ENCODE measurements at regions not wholly inside any gene's neighbourhood (a gene's known extent, or its start where the extent isn't known, plus 50 kb on each side); places are given as distances from the start of the nearest gene placed in this dataset.
A peak's percentile ranks its signal among the peaks of the same experiment; 100 is the strongest.

DNA sequence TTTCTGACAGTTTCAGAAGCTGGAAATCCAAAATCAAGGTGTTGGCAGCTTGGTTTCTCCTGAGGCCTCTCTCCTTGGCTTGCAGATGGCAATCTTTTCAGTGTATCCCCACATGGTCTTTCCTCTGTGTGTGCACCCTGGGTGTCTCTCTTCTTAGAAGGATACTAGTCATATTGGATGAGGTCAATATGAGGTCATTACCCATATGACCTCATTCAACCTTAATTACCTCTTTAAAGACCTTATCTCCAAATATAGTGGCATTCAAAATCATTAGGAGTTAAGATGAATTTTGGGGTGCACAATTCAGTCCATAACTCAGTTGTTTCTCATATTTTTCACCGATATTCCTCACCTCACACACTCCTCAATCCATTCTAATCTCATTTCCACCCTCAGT lies 92.4 kb upstream of the TGM3 start:
- H3K9me3 ChIP-seq (ENCODE audit: control insufficient read depth, low read length, poor library complexity, severe bottlenecking), result no peaks in the 10 kb centered on the region
- DNase-seq (no peak), ATAC-seq (no peak)
- no peak overlapping the region for H3K27ac Mint-ChIP-seq
- no peak overlapping the region for H3K4me3 Mint-ChIP-seq
- H3K36me3 Mint-ChIP-seq (ENCODE audit: low read depth), result peaks cover 2% of the 10 kb centered on the region
- H3K4me1 Mint-ChIP-seq, result peaks cover 2% of the 10 kb centered on the region
- H3K27me3 Mint-ChIP-seq, result peaks cover 24% of the 10 kb centered on the region

DNA sequence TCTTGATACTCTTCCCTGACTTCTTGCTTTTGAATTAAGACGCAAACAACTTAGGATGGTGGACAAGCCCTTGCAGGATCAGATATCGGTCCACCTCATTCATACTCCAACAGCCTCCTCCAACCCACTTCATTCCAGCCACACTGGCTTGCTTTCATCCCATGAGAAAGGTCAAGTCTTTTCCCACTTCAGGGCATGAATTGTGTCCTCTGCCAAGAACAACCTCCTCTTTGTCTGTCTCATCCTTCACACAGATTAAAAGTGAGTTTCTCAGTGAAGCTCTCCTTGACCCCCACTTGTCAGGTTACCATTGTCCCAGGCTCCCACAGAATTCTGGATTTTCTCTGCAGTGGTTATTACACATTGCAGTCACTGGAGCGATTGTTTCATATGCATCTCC lies 91.8 kb upstream of the TGM3 start:
- Mint-ChIP-seq H3K36me3 (ENCODE audit: low read depth) (peaks cover 2% of the 10 kb centered on the region), H3K27me3 (peaks cover 22% of the 10 kb centered on the region), H3K27ac (no peak overlapping the region), H3K4me1 (peaks cover 2% of the 10 kb centered on the region), H3K4me3 (no peak overlapping the region)
- no peaks in the 10 kb centered on the region for H3K9me3 ChIP-seq (ENCODE audit: control insufficient read depth, low read length, poor library complexity, severe bottlenecking)
- no peak for ATAC-seq
- DNase-seq, result no peak

DNA sequence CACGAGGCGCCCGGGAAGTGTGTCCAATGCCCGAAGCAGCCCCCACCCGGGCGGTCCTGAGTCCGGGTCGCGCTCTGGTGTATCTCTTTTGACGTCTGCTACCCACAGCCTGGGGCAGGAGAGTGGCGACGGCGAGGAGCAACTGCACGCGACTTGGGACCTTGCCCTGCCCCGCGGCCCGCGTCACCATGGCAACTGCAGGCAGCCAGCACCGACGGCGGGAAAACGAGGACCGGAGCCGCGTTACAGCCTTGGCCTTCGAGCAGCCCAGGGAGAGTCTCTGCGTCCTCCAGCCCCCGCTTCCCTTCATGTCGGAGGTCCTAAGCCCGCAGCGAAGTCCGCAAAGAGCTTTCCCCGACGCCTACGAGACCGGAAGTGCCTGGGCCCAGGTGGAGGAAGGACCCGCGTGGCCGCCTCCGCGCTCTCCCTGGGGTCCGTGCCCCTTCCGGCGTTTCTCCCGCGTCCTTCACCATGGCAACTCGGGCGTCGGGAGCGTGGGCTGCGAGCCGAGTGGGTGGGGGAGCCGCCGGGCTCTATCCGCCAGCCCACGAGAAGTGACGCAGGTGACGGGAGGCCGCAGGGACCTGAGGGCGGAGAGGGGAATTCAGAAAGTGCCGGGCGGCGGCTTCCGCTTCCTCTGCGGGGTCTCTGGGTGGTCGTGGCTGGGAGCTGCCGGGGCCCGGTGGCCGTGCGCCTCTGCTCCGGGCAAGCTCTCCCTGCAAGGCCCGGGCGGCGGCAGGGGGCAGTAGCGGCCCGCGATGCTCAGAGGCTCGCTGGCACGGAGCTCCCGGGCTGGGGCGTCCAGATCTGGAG lies 88.6 kb upstream of the TGM3 start:
- H3K36me3 Mint-ChIP-seq (ENCODE audit: low read depth), result no peaks in the 10 kb centered on the region
- no peaks in the 10 kb centered on the region for H3K9me3 ChIP-seq (ENCODE audit: control insufficient read depth, low read length, poor library complexity, severe bottlenecking)
- peak; percentile 84 for ATAC-seq
- H3K27me3 Mint-ChIP-seq, result peaks cover 24% of the 10 kb centered on the region
- DNase-seq, result peak; percentile 8 to 48 (median 19)
- no peak overlapping the region for H3K27ac Mint-ChIP-seq
- peaks cover 5% of the 10 kb centered on the region for H3K4me1 Mint-ChIP-seq
- peak overlapping the region; percentile 86 for H3K4me3 Mint-ChIP-seq

DNA sequence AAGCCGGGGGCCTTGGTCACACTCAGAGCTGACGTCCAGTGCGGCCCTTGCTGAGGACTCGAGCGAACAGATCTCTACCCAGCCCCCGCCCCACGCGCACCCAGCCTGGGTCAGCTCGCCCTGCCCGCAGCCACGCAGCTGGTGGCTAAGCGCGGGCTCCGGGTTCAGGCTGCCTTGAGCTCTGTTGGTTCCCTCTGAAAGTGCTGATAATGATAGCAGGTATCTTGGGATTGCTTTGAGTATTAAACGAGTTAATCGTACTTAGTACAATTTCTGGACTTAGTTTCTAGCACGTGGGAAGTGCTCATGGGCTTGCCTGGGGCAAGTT lies 88.1 kb upstream of the TGM3 start:
- peak overlapping the region; percentile 86 for H3K4me3 Mint-ChIP-seq
- no peaks in the 10 kb centered on the region for H3K9me3 ChIP-seq (ENCODE audit: control insufficient read depth, low read length, poor library complexity, severe bottlenecking)
- no peaks in the 10 kb centered on the region for H3K36me3 Mint-ChIP-seq (ENCODE audit: low read depth)
- ATAC-seq (peak; percentile 25), DNase-seq (no peak)
- H3K27me3 Mint-ChIP-seq, result peaks cover 28% of the 10 kb centered on the region
- H3K4me1 Mint-ChIP-seq, result peaks cover 5% of the 10 kb centered on the region
- H3K27ac Mint-ChIP-seq, result no peak overlapping the region

DNA sequence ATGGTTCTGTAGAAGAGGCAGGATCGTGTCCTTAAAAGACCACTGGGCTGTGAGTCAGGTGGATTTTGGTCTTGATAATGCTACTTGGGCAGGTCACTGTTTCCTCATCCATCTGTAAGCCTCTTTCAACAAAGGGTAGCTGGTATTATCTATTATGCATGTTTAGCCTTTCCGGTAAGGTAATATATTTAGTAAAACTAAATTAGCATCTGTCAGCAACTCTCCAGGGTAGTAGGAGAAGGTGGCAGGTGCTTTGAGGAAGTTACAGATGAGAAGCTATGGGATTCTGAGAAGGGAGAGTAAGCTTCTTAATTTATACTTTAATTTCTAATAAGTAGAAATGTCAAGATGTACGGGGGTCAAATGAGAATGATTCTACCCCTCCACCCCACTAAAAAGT lies 86.9 kb upstream of the TGM3 start:
- H3K27ac Mint-ChIP-seq, result no peak overlapping the region
- H3K4me3 Mint-ChIP-seq, result no peak overlapping the region
- DNase-seq (no peak), ATAC-seq (no peak)
- H3K36me3 Mint-ChIP-seq (ENCODE audit: low read depth), result peaks cover 3% of the 10 kb centered on the region
- peaks cover 36% of the 10 kb centered on the region for H3K27me3 Mint-ChIP-seq
- no peaks in the 10 kb centered on the region for H3K9me3 ChIP-seq (ENCODE audit: control insufficient read depth, low read length, poor library complexity, severe bottlenecking)
- peaks cover 9% of the 10 kb centered on the region for H3K4me1 Mint-ChIP-seq

- no peak for ATAC-seq
- no peak overlapping the region for H3K27ac Mint-ChIP-seq
- H3K4me1 Mint-ChIP-seq, result peaks cover 9% of the 10 kb centered on the region
- H3K4me3 Mint-ChIP-seq, result no peak overlapping the region
- DNase-seq, result no peak
- peaks cover 3% of the 10 kb centered on the region for H3K36me3 Mint-ChIP-seq (ENCODE audit: low read depth)
- no peaks in the 10 kb centered on the region for H3K9me3 ChIP-seq (ENCODE audit: control insufficient read depth, low read length, poor library complexity, severe bottlenecking)
- peaks cover 41% of the 10 kb centered on the region for H3K27me3 Mint-ChIP-seq
These were observed 84.9 kb upstream of the TGM3 start for GRCh38 chr20:2210646-2211552.

GRCh38 chr20:2212456-2213015 lies 83.3 kb upstream of the TGM3 start:
- ATAC-seq (no peak), DNase-seq (no peak)
- no peaks in the 10 kb centered on the region for H3K9me3 ChIP-seq (ENCODE audit: control insufficient read depth, low read length, poor library complexity, severe bottlenecking)
- peaks cover 6% of the 10 kb centered on the region for H3K4me1 Mint-ChIP-seq
- H3K27me3 Mint-ChIP-seq, result peaks cover 44% of the 10 kb centered on the region
- no peak overlapping the region for H3K4me3 Mint-ChIP-seq
- peaks cover 3% of the 10 kb centered on the region for H3K36me3 Mint-ChIP-seq (ENCODE audit: low read depth)
- H3K27ac Mint-ChIP-seq, result no peak overlapping the region

- H3K27ac Mint-ChIP-seq, result no peak overlapping the region
- H3K27me3 Mint-ChIP-seq, result peaks cover 44% of the 10 kb centered on the region
- ATAC-seq (no peak), DNase-seq (no peak)
- H3K9me3 ChIP-seq (ENCODE audit: control insufficient read depth, low read length, poor library complexity, severe bottlenecking), result no peaks in the 10 kb centered on the region
- H3K36me3 Mint-ChIP-seq (ENCODE audit: low read depth), result peaks cover 3% of the 10 kb centered on the region
- peaks cover 6% of the 10 kb centered on the region for H3K4me1 Mint-ChIP-seq
- no peak overlapping the region for H3K4me3 Mint-ChIP-seq
These were observed 82.4 kb upstream of the TGM3 start for GRCh38 chr20:2213401-2213800.

- ATAC-seq, result peak; percentile 56
- H3K9me3 ChIP-seq (ENCODE audit: control insufficient read depth, low read length, poor library complexity, severe bottlenecking), result no peaks in the 10 kb centered on the region
- no peak for DNase-seq
- H3K4me1 Mint-ChIP-seq, result peaks cover 6% of the 10 kb centered on the region
- peaks cover 24% of the 10 kb centered on the region for H3K27me3 Mint-ChIP-seq
- no peak overlapping the region for H3K4me3 Mint-ChIP-seq
- H3K27ac Mint-ChIP-seq, result no peak overlapping the region
- H3K36me3 Mint-ChIP-seq (ENCODE audit: low read depth), result peaks cover 2% of the 10 kb centered on the region
These were observed 77.8 kb upstream of the TGM3 start for GRCh38 chr20:2217857-2218539.

DNA sequence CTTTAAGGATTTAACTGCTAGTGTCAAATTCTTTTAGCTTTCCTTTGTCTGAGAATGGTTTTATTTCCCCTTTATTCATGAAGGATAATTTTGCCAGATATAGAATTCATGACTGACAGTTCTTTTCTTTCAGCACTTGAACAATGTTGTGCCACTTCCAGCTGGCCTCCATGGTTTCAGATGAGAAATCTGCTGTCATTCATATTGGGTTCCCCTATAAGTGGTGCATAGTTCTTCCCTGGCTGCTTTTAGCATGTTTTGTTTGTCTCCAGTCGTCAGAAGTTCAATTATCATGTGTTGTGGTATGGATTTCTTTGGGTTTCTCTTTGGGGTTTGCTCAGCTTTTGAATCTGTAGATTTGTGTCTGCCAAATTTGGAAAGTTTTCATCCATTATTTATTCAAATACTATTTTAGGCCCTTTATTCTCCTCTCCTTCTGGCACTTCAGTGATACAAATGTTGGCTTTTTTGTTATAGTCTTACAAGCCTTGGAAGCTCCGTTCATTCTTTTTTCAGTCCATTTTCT lies 76.3 kb upstream of the TGM3 start:
- DNase-seq, result no peak
- H3K27ac Mint-ChIP-seq, result no peak overlapping the region
- ATAC-seq, result no peak
- H3K36me3 Mint-ChIP-seq (ENCODE audit: low read depth), result no peaks in the 10 kb centered on the region
- H3K9me3 ChIP-seq (ENCODE audit: control insufficient read depth, low read length, poor library complexity, severe bottlenecking), result no peaks in the 10 kb centered on the region
- peaks cover 19% of the 10 kb centered on the region for H3K27me3 Mint-ChIP-seq
- peaks cover 5% of the 10 kb centered on the region for H3K4me1 Mint-ChIP-seq
- H3K4me3 Mint-ChIP-seq, result no peak overlapping the region

GRCh38 chr20:2220298-2220697 lies 75.5 kb upstream of the TGM3 start:
- Mint-ChIP-seq H3K27me3 (peaks cover 20% of the 10 kb centered on the region), H3K4me1 (peaks cover 5% of the 10 kb centered on the region), H3K4me3 (no peak overlapping the region), H3K27ac (no peak overlapping the region), H3K36me3 (ENCODE audit: low read depth) (no peaks in the 10 kb centered on the region)
- DNase-seq (no peak), ATAC-seq (no peak)
- no peaks in the 10 kb centered on the region for H3K9me3 ChIP-seq (ENCODE audit: control insufficient read depth, low read length, poor library complexity, severe bottlenecking)

DNA sequence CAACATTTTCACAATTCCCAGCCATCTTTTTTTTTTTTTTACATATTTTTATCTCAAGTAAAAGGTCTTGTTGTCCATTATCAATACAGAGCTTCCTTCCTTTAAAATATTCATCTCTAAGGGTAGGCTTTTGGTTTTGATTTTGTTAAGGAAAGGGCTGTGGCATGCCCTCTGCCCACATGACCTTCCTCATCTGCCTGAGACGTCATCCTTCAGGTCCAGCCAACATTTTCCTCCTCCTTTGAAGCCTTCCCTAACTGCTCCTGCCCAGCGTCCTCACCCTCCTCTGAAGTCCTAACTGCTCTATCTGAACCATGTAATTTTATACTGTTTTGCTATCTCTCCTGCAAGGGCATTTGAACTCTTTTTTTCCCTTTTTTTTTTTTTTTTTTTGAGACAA lies 73.9 kb upstream of the TGM3 start:
- ATAC-seq (no peak), DNase-seq (no peak)
- peaks cover 5% of the 10 kb centered on the region for H3K4me1 Mint-ChIP-seq
- H3K36me3 Mint-ChIP-seq (ENCODE audit: low read depth), result no peaks in the 10 kb centered on the region
- H3K27ac Mint-ChIP-seq, result no peak overlapping the region
- no peaks in the 10 kb centered on the region for H3K9me3 ChIP-seq (ENCODE audit: control insufficient read depth, low read length, poor library complexity, severe bottlenecking)
- H3K4me3 Mint-ChIP-seq, result no peak overlapping the region
- peaks cover 13% of the 10 kb centered on the region for H3K27me3 Mint-ChIP-seq
